ENCODE measurements at regions not wholly inside any gene's neighbourhood (a gene's known extent, or its start where the extent isn't known, plus 50 kb on each side); places are given as distances from the start of the nearest gene placed in this dataset.

DNA sequence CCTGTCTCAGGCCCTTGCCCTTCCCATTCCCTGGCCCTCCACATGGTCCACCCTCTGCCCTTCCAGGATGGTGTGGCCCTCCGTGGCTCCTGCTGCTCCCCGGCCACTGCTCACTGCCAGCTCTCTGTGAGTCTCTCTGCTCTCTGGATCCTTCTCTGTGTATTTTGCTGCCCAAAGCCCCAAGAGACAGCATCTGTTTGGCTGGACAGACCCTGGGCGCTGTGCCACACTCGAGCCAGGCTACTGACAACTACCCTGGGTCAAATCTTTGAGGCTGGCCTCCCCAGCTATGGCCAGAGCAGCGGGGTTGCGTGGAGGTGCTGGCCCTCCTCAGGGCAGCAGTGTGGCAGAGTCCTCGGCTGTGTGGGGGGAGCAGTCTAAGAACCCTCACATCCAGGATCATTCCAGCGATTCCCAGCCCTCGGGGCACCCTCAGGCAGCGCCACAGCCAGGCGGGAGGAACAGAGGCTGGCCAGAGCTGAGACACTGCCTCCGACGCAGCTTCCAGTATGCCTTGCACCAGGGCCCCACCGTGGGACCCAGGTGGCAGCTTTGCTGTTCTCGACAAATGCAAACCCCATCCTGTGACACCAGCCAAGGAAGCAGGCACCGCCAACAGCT lies 139.4 kb upstream of the GLI2 start:
- TF ChIP-seq, protein P1, sequence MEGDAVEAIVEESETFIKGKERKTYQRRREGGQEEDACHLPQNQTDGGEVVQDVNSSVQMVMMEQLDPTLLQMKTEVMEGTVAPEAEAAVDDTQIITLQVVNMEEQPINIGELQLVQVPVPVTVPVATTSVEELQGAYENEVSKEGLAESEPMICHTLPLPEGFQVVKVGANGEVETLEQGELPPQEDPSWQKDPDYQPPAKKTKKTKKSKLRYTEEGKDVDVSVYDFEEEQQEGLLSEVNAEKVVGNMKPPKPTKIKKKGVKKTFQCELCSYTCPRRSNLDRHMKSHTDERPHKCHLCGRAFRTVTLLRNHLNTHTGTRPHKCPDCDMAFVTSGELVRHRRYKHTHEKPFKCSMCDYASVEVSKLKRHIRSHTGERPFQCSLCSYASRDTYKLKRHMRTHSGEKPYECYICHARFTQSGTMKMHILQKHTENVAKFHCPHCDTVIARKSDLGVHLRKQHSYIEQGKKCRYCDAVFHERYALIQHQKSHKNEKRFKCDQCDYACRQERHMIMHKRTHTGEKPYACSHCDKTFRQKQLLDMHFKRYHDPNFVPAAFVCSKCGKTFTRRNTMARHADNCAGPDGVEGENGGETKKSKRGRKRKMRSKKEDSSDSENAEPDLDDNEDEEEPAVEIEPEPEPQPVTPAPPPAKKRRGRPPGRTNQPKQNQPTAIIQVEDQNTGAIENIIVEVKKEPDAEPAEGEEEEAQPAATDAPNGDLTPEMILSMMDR (IDR thresholded peaks at IDR 0.05): no peak
- TF ChIP-seq POLR2A (IDR thresholded peaks at IDR 0.05): no peak
- no peak for DNase-seq (ENCODE audit: low spot score in 2 of 2)
- no peak overlapping the region for H3K4me3 ChIP-seq (ENCODE audit: low read depth, poor library complexity, severe bottlenecking)
- WGBS, 2 donors: 48 to 53% methylated on average over 12 to 15 of the region's 16 CpGs
- intact Hi-C loops (cut with DNase I; ENCODE audit: low total_unique reads): no loop called here

DNA sequence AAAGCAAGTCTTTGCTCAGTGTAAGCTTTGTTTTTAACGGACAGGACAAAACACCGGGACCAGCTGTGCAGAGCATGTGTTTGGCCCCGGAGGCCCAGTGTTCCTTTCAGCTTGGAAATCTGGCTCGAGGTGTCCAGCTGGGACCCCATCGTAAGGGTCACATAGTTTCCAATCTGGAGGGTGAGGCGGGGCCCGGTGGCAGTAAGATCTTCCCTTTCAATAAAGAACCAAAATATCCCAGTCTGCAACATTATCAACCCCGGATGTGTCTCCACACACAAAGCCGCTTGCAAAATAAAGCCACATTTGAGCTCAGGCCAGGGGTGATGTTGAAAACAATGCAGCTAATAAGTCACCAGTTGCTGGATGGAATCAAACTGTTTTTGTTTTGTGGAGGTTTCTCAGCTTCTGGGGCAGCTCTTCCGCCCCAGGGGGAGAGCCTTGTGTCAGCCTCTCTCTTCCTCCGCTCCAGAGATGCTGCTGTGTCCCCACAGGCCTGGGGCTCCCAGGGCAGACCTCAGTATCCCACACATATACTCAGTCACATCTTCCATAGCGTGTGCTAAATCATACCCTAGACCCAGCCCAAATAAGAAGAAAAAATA lies 138.6 kb upstream of the GLI2 start:
- H3K4me3 ChIP-seq (ENCODE audit: low read depth, poor library complexity, severe bottlenecking): no peak overlapping the region
- intact Hi-C loops (cut with DNase I; ENCODE audit: low total_unique reads): no loop called here
- 52 to 55% methylated on average over 12 of the region's 12 CpGs for WGBS, 2 donors
- peak; percentile 87 to 95 for DNase-seq (ENCODE audit: low spot score in 2 of 2)
- TF ChIP-seq, protein P1 (IDR thresholded peaks at IDR 0.05): no peak
- no peak for TF ChIP-seq POLR2A (IDR thresholded peaks at IDR 0.05)

DNA sequence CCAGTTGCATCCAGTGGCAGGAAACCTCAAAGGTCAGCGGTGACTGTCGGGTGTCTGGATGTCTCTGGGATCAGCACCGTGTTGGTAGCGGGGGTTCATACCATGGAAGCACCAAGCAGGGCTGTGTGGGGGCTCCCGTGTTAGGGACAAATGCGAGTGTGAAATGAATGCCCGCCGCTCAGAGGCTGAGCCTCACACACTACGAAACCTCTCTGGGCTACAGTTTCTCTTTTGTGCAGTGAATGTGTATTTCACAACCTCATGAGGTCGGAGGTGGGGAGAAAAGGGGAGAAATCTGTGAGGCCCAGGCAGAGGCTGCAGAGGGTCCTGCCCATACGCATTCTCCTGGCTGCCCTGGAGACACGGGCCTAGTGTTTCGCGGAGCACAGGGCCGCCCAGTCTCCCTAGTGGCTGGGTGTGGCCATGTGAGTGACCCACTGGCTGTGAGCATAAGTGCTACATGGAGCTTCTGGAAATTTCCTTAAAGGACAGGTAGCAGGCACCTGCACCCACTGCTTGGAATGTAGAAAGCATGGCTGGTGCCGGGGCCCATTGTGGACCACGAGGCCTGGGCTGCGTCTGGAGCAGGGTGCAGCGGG lies 138.0 kb upstream of the GLI2 start:
- 83 to 88% methylated on average over 19 of the region's 19 CpGs for WGBS, 2 donors
- H3K4me3 ChIP-seq (ENCODE audit: low read depth, poor library complexity, severe bottlenecking): no peak overlapping the region
- no peak for TF ChIP-seq POLR2A (IDR thresholded peaks at IDR 0.05)
- TF ChIP-seq, protein P1 (IDR thresholded peaks at IDR 0.05): no peak
- intact Hi-C loops (cut with DNase I; ENCODE audit: low total_unique reads): no loop called here
- DNase-seq (ENCODE audit: low spot score in 2 of 2): no peak

DNA sequence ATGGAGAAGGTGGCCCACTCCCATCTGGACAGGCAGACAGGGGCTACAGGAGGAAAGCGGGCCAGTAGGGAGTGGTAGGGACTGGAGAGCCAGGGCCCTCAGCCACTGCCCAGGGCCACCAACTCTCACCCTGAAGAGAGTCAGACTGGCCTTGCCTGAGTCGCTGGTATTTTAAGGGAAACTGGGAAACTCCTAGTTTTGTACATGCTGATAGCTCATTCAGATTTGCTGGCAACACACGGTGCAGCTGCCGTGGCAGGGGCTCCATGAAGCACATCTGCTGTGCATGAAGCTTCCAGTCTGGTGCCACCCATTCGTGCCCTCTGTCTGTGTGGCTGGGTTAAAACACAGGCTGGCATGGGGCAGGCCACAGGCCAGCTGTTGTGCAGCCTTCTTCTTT lies 137.3 kb upstream of the GLI2 start:
- intact Hi-C loops (cut with DNase I; ENCODE audit: low total_unique reads): no loop called here
- TF ChIP-seq POLR2A (IDR thresholded peaks at IDR 0.05): no peak
- TF ChIP-seq, protein P1 (IDR thresholded peaks at IDR 0.05): no peak
- 82 to 89% methylated on average over 5 of the region's 5 CpGs for WGBS, 2 donors
- DNase-seq (ENCODE audit: low spot score in 2 of 2): no peak
- H3K4me3 ChIP-seq (ENCODE audit: low read depth, poor library complexity, severe bottlenecking): no peak overlapping the region

DNA sequence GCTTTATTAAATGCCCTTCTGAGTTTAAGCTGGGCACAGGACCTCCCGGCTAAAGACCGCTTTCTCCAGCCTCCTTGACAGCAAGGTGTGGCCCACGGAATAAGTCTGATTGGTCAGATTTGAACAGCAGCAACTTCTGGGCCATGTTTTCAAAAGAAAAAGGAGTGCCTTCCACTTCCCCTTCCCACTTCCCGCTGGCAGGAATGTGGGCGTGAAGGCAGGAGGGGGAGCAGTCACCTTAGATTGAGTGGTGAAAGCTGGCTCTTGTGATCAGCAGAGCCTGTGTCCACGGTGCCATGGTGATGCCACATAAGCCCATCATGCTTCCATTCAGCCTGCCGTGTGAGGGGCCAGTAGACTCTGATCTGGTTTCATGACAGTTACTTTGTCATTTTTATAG lies 136.6 kb upstream of the GLI2 start:
- intact Hi-C loops (cut with DNase I; ENCODE audit: low total_unique reads): no loop called here
- no peak for DNase-seq (ENCODE audit: low spot score in 2 of 2)
- TF ChIP-seq POLR2A (IDR thresholded peaks at IDR 0.05): no peak
- TF ChIP-seq, protein P1 (IDR thresholded peaks at IDR 0.05): no peak
- H3K4me3 ChIP-seq (ENCODE audit: low read depth, poor library complexity, severe bottlenecking): no peak overlapping the region
- 76 to 88% methylated on average over 7 of the region's 7 CpGs for WGBS, 2 donors
